ENCODE measurements at regions not wholly inside any gene's neighbourhood (a gene's known extent, or its start where the extent isn't known, plus 50 kb on each side); places are given as distances from the start of the nearest gene placed in this dataset.
A peak's percentile ranks its signal among the peaks of the same experiment; 100 is the strongest.

- no peak overlapping the region for H3K23ac ChIP-seq (ENCODE audit: low read length)
- DNase-seq: peak; percentile 2
- no peak overlapping the region for H4K5ac ChIP-seq (ENCODE audit: low read length)
- WGBS (ENCODE audit: extremely low coverage, insufficient coverage, low lambda C conversion rate): no CpG with 5 or more reads among the region's 7 CpGs
- no peaks in the 10 kb centered on the region for H3K79me2 ChIP-seq (ENCODE audit: control insufficient read depth, insufficient read depth, low read length)
- no peak overlapping the region for H3K4me2 ChIP-seq (ENCODE audit: low read length)
- peak overlapping the region; percentile 5 for H3K18ac ChIP-seq (ENCODE audit: low read length)
- no peak overlapping the region for H2BK5ac ChIP-seq (ENCODE audit: low read length)
- no peak overlapping the region for H2AK5ac ChIP-seq (ENCODE audit: low read length)
- no peak overlapping the region for H3K56ac ChIP-seq (ENCODE audit: low read length)
- H3K36me3 ChIP-seq (ENCODE audit: control insufficient read depth, insufficient read depth, low read length): no peaks in the 10 kb centered on the region
- no peak overlapping the region for H2BK15ac ChIP-seq (replicated peaks; ENCODE audit: low read depth)
- H3K4ac ChIP-seq (ENCODE audit: low read depth, low read length): no peak overlapping the region
- H3K27me3 ChIP-seq (ENCODE audit: insufficient read depth, low read length, poor library complexity): no peaks in the 10 kb centered on the region
- H3K79me1 ChIP-seq (ENCODE audit: low read length): no peaks in the 10 kb centered on the region
- H3K27ac ChIP-seq (ENCODE audit: low read depth, low read length): no peak overlapping the region
- no peak overlapping the region for H2BK120ac ChIP-seq (ENCODE audit: low read depth, low read length)
- no peaks in the 10 kb centered on the region for H3K4me1 ChIP-seq (ENCODE audit: control insufficient read depth, low read depth, low read length)
- no peak overlapping the region for H4K8ac ChIP-seq (ENCODE audit: low read depth, low read length)
- H3K9ac ChIP-seq (ENCODE audit: low read length): no peak overlapping the region
- H3K4me3 ChIP-seq (ENCODE audit: low read length): no peak overlapping the region
Observed at GRCh38 chr2:81940266-81940955, 1635.9 kb upstream of the LRRTM1 start.

GRCh38 chr2:81937944-81938343, 1633.4 kb upstream of the LRRTM1 start:
- Histone ChIP-seq H3K36me3 (ENCODE audit: control insufficient read depth, insufficient read depth, low read length) (no peaks in the 10 kb centered on the region), H3K23ac (ENCODE audit: low read length) (no peak overlapping the region), H3K18ac (ENCODE audit: low read length) (no peak overlapping the region), H3K4me3 (ENCODE audit: low read length) (no peak overlapping the region), H3K4me2 (ENCODE audit: low read length) (no peak overlapping the region), H4K5ac (ENCODE audit: low read length) (no peak overlapping the region), H3K27me3 (ENCODE audit: insufficient read depth, low read length, poor library complexity) (no peaks in the 10 kb centered on the region), H2BK120ac (ENCODE audit: low read depth, low read length) (no peak overlapping the region), H4K8ac (ENCODE audit: low read depth, low read length) (no peak overlapping the region), H3K79me2 (ENCODE audit: control insufficient read depth, insufficient read depth, low read length) (no peaks in the 10 kb centered on the region), H3K4me1 (ENCODE audit: control insufficient read depth, low read depth, low read length) (no peaks in the 10 kb centered on the region), H3K79me1 (ENCODE audit: low read length) (no peaks in the 10 kb centered on the region), H2BK5ac (ENCODE audit: low read length) (no peak overlapping the region), H3K27ac (ENCODE audit: low read depth, low read length) (no peak overlapping the region), H3K9ac (ENCODE audit: low read length) (no peak overlapping the region), H3K4ac (ENCODE audit: low read depth, low read length) (no peak overlapping the region), H3K56ac (ENCODE audit: low read length) (no peak overlapping the region), H2AK5ac (ENCODE audit: low read length) (no peak overlapping the region), H2BK15ac (replicated peaks; ENCODE audit: low read depth) (no peak overlapping the region)
- no CpG with 5 or more reads among the region's 1 CpG for WGBS (ENCODE audit: extremely low coverage, insufficient coverage, low lambda C conversion rate)
- no peak for DNase-seq

DNA sequence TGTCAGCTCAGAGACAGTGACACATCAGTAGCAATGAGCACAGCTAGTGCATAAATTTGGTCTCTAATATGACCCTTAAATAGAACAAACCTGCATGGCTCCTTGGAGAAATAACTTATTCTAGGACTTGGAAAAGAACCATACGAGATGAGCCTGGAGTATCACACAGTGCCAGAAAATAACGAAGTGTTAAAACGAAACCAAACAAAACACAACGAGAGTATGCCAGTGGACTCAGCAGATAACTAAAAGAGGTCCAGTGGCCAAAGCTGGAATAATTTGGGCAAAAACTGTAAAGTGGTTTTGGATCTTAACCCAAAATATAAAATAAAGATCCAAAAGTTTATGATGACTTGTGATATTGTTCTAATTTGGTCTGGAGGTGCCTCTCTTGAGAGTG, 1599.0 kb upstream of the LRRTM1 start:
- H3K27me3 ChIP-seq (ENCODE audit: insufficient read depth, low read length, poor library complexity): no peaks in the 10 kb centered on the region
- H3K27ac ChIP-seq (ENCODE audit: low read depth, low read length): no peak overlapping the region
- H2AK5ac ChIP-seq (ENCODE audit: low read length): no peak overlapping the region
- H4K8ac ChIP-seq (ENCODE audit: low read depth, low read length): no peak overlapping the region
- H3K79me2 ChIP-seq (ENCODE audit: control insufficient read depth, insufficient read depth, low read length): no peaks in the 10 kb centered on the region
- no peaks in the 10 kb centered on the region for H3K79me1 ChIP-seq (ENCODE audit: low read length)
- no peak overlapping the region for H4K5ac ChIP-seq (ENCODE audit: low read length)
- WGBS (ENCODE audit: extremely low coverage, insufficient coverage, low lambda C conversion rate): no CpG with 5 or more reads among the region's 4 CpGs
- H3K4me2 ChIP-seq (ENCODE audit: low read length): no peak overlapping the region
- no peak for DNase-seq
- H3K36me3 ChIP-seq (ENCODE audit: control insufficient read depth, insufficient read depth, low read length): no peaks in the 10 kb centered on the region
- no peak overlapping the region for H2BK15ac ChIP-seq (replicated peaks; ENCODE audit: low read depth)
- H3K4ac ChIP-seq (ENCODE audit: low read depth, low read length): no peak overlapping the region
- no peak overlapping the region for H2BK120ac ChIP-seq (ENCODE audit: low read depth, low read length)
- H3K4me1 ChIP-seq (ENCODE audit: control insufficient read depth, low read depth, low read length): no peaks in the 10 kb centered on the region
- no peak overlapping the region for H3K18ac ChIP-seq (ENCODE audit: low read length)
- H2BK5ac ChIP-seq (ENCODE audit: low read length): no peak overlapping the region
- H3K4me3 ChIP-seq (ENCODE audit: low read length): no peak overlapping the region
- no peak overlapping the region for H3K9ac ChIP-seq (ENCODE audit: low read length)
- no peak overlapping the region for H3K23ac ChIP-seq (ENCODE audit: low read length)
- no peak overlapping the region for H3K56ac ChIP-seq (ENCODE audit: low read length)

- Histone ChIP-seq H2BK120ac (ENCODE audit: low read depth, low read length) (no peak overlapping the region), H3K4me2 (ENCODE audit: low read length) (no peak overlapping the region), H3K79me1 (ENCODE audit: low read length) (no peaks in the 10 kb centered on the region), H3K27ac (ENCODE audit: low read depth, low read length) (no peak overlapping the region), H2AK5ac (ENCODE audit: low read length) (no peak overlapping the region), H3K18ac (ENCODE audit: low read length) (no peak overlapping the region), H3K27me3 (ENCODE audit: insufficient read depth, low read length, poor library complexity) (no peaks in the 10 kb centered on the region), H4K5ac (ENCODE audit: low read length) (no peak overlapping the region), H4K8ac (ENCODE audit: low read depth, low read length) (no peak overlapping the region), H2BK15ac (replicated peaks; ENCODE audit: low read depth) (no peak overlapping the region), H3K79me2 (ENCODE audit: control insufficient read depth, insufficient read depth, low read length) (no peaks in the 10 kb centered on the region), H3K56ac (ENCODE audit: low read length) (no peak overlapping the region), H3K36me3 (ENCODE audit: control insufficient read depth, insufficient read depth, low read length) (no peaks in the 10 kb centered on the region), H3K9ac (ENCODE audit: low read length) (no peak overlapping the region), H3K23ac (ENCODE audit: low read length) (no peak overlapping the region), H2BK5ac (ENCODE audit: low read length) (no peak overlapping the region), H3K4me3 (ENCODE audit: low read length) (no peak overlapping the region), H3K4ac (ENCODE audit: low read depth, low read length) (no peak overlapping the region), H3K4me1 (ENCODE audit: control insufficient read depth, low read depth, low read length) (no peaks in the 10 kb centered on the region)
- WGBS (ENCODE audit: extremely low coverage, insufficient coverage, low lambda C conversion rate): no CpG with 5 or more reads among the region's 3 CpGs
- DNase-seq: peak; percentile 46
Observed at GRCh38 chr2:81901017-81901416, 1596.5 kb upstream of the LRRTM1 start.

DNA sequence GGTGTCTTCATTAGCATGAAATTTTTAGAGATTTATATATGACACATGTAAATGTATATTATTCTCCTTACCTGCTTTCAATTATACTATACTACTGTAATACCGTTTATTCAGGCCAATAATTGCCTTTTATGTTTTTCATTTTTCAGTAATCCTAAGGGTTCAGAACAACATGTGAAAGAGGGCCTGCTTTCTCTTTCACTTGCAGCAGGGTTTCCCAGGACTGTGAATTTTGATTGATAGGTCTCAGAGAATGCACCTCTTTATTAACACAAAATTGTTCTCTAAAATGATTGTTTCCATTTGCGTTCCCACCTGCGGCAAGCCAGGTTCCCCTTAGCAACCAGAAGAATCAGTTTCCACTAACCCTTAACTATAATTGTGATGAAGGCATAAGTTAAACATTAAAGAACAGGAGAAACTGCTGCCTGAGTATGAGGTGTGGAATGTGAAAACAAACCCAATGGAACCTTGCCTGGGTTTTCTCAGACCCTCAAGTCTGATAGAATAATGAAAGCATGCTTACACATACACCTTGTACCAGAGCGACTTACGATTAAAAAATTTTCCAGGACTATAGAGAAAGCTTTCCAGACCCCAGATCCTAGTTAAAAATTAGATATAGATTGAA, 1591.2 kb upstream of the LRRTM1 start:
- Histone ChIP-seq H2BK5ac (ENCODE audit: low read length) (no peak overlapping the region), H3K79me1 (ENCODE audit: low read length) (no peaks in the 10 kb centered on the region), H3K79me2 (ENCODE audit: control insufficient read depth, insufficient read depth, low read length) (no peaks in the 10 kb centered on the region), H2AK5ac (ENCODE audit: low read length) (no peak overlapping the region), H3K36me3 (ENCODE audit: control insufficient read depth, insufficient read depth, low read length) (no peaks in the 10 kb centered on the region), H3K4ac (ENCODE audit: low read depth, low read length) (no peak overlapping the region), H3K56ac (ENCODE audit: low read length) (no peak overlapping the region), H4K8ac (ENCODE audit: low read depth, low read length) (no peak overlapping the region), H3K4me1 (ENCODE audit: control insufficient read depth, low read depth, low read length) (no peaks in the 10 kb centered on the region), H4K5ac (ENCODE audit: low read length) (no peak overlapping the region), H3K4me3 (ENCODE audit: low read length) (no peak overlapping the region), H2BK15ac (replicated peaks; ENCODE audit: low read depth) (no peak overlapping the region), H3K4me2 (ENCODE audit: low read length) (no peak overlapping the region), H2BK120ac (ENCODE audit: low read depth, low read length) (no peak overlapping the region), H3K18ac (ENCODE audit: low read length) (peak overlapping the region; percentile 39), H3K9ac (ENCODE audit: low read length) (no peak overlapping the region), H3K27me3 (ENCODE audit: insufficient read depth, low read length, poor library complexity) (no peaks in the 10 kb centered on the region), H3K23ac (ENCODE audit: low read length) (no peak overlapping the region), H3K27ac (ENCODE audit: low read depth, low read length) (no peak overlapping the region)
- WGBS (ENCODE audit: extremely low coverage, insufficient coverage, low lambda C conversion rate): no CpG with 5 or more reads among the region's 5 CpGs
- no peak for DNase-seq

Measured in mesendoderm (in vitro differentiated cells).